ENCODE measurements at regions not wholly inside any gene's neighbourhood (a gene's known extent, or its start where the extent isn't known, plus 50 kb on each side); places are given as distances from the start of the nearest gene placed in this dataset.

GRCh38 chr6:147726342-147726741 is 217.9 kb downstream of the SAMD5 start:
- TF ChIP-seq CTCF (IDR thresholded peaks at IDR 0.05; ENCODE audit: insufficient read depth, low read depth, low read length) (no peak), EZH2 (IDR thresholded peaks at IDR 0.05; ENCODE audit: insufficient read depth, low read length) (no peak)

Data from astrocyte (in vitro differentiated cells and primary cell).